A549 (cell line): ENCODE measurements at regions not wholly inside any gene's neighbourhood (a gene's known extent, or its start where the extent isn't known, plus 50 kb on each side); places are given as distances from the start of the nearest gene placed in this dataset.

Experiments
- PHF8 ChIP-seq: fragments of 200-600 bp; sonication (generic); IDR thresholded peaks from 2 replicates; pipeline ENCODE4 v1.6.1; 2016; ENCODE audit warnings: low read depth, mild to moderate bottlenecking, antibody characterized with exemption, moderate library complexity, borderline replicate concordance
- POLR2A ChIP-seq: IDR thresholded peaks from 2 replicates; pipeline ENCODE4 v1.6.1; 2012; ENCODE audit warnings: mild to moderate bottlenecking, low read length
- RFX5 ChIP-seq: fragments of 450-650 bp; IDR thresholded peaks from 2 replicates; pipeline ENCODE4 v1.7.1; 2014; ENCODE audit warnings: antibody characterized with exemption, mild to moderate bottlenecking, moderate library complexity
- TF ChIP-seq, protein P1 (sequence below): fragments of >200 bp; sonication (Bioruptor Twin); formaldehyde crosslinking; IDR thresholded peaks from 3 replicates; pipeline ENCODE4 v1.5.1; 2016
- TF ChIP-seq, protein P2 (sequence below): IDR thresholded peaks from 2 replicates; pipeline ENCODE4 v1.6.1; 2012

DNA sequence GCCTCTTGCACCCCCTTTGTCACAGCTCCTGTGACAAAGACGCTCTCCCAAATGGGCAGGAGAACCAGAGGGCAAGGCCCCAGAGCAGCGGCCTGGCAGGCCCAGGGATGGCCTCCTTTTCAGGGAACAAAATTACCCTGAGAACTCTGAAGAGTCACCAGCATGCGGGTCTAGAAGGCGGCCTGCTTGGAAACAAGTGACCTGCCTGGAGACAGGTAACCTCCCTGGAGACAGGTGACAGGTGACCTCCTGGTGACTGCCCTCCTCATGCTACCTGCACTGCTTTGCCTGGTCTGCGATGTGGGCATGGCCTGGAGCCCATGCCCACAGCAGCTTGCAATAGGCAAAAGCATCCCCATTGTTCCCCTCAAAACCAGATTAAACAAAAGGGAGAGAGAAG is 86.5 kb upstream of the ZC3H12A start:
- TF ChIP-seq, protein P1, sequence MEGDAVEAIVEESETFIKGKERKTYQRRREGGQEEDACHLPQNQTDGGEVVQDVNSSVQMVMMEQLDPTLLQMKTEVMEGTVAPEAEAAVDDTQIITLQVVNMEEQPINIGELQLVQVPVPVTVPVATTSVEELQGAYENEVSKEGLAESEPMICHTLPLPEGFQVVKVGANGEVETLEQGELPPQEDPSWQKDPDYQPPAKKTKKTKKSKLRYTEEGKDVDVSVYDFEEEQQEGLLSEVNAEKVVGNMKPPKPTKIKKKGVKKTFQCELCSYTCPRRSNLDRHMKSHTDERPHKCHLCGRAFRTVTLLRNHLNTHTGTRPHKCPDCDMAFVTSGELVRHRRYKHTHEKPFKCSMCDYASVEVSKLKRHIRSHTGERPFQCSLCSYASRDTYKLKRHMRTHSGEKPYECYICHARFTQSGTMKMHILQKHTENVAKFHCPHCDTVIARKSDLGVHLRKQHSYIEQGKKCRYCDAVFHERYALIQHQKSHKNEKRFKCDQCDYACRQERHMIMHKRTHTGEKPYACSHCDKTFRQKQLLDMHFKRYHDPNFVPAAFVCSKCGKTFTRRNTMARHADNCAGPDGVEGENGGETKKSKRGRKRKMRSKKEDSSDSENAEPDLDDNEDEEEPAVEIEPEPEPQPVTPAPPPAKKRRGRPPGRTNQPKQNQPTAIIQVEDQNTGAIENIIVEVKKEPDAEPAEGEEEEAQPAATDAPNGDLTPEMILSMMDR: no peak
- TF ChIP-seq, protein P2, sequence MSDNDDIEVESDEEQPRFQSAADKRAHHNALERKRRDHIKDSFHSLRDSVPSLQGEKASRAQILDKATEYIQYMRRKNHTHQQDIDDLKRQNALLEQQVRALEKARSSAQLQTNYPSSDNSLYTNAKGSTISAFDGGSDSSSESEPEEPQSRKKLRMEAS: no peak
- TF ChIP-seq RFX5: no peak
- no peak for TF ChIP-seq POLR2A
- TF ChIP-seq PHF8: no peak
